ENCODE measurements at regions not wholly inside any gene's neighbourhood (a gene's known extent, or its start where the extent isn't known, plus 50 kb on each side); places are given as distances from the start of the nearest gene placed in this dataset.

- DNase-seq = no peak
These were observed 92.9 kb upstream of the RCN1 start for GRCh38 chr11:31997955-31998354.

DNA sequence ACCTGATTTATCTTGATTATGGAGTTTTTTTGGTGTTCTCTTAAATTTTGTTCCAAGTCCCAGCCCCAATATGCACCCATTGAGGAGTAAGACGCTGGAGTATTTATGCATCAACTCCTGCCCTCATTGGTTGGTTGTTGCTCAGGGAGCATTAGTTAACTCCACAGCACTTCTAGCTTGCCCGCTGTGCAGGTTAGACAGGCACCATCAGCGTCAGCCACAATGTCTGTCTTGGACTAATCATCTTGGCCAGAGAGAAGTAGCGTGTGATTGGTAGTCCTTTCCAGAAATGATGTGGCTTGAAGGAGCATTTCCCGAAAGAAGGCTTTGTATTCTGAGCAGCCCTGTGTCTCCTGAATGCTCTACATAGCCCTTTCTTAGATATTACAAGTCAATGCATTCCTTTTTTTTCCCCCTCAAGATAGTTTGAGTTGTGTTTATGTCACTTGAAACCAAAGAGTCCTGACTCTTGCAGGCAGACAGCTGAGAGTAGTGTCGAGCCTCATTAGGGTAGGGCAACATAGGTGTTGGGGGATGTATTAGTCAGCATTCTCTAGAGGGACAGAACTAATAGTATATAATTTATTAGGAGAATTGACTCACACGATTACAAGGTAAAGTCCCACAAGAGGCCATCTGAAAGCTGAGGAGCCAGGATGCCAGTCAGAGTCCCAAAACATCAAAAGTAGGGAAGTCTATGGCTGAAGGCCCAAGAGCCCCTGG lies 94.6 kb upstream of the RCN1 start:
- DNase-seq = no peak

GRCh38 chr11:31995525-31996094 lies 95.3 kb upstream of the RCN1 start:
- DNase-seq = no peak

GRCh38 chr11:31995032-31995431 lies 95.8 kb upstream of the RCN1 start:
- DNase-seq = no peak

- DNase-seq = no peak
These were observed 103.5 kb upstream of the RCN1 start for GRCh38 chr11:31987118-31988005.

- no peak for DNase-seq
These were observed 104.5 kb upstream of the RCN1 start for GRCh38 chr11:31986201-31986889.

DNA sequence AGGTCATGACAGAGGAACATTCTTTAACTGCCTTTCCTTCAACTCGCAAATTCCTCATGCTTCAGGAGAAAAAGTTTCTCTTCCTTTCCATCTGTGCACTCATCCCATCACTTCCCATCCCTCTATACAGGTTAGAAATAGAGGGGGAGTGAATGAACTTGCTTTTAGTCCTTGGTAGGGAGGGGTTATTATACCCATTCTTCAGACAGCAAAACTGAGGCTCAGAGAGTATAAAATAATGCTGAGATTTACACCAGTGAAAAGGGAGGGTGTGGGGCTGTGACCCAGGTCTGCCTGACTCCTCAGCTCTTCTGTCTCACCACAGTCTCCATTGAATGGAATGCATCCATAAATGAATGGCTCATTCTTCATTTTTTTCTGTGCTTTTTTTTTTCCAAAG lies 109.4 kb upstream of the RCN1 start:
- DNase-seq = no peak

GRCh38 chr11:31977343-31977742 lies 113.5 kb upstream of the RCN1 start:
- DNase-seq = no peak

GRCh38 chr11:31974366-31975136 lies 116.3 kb upstream of the RCN1 start:
- peak in 1 of 2 experiments; percentile 19 for DNase-seq

GRCh38 chr11:31973172-31973571 lies 117.7 kb upstream of the RCN1 start:
- no peak for DNase-seq

DNA sequence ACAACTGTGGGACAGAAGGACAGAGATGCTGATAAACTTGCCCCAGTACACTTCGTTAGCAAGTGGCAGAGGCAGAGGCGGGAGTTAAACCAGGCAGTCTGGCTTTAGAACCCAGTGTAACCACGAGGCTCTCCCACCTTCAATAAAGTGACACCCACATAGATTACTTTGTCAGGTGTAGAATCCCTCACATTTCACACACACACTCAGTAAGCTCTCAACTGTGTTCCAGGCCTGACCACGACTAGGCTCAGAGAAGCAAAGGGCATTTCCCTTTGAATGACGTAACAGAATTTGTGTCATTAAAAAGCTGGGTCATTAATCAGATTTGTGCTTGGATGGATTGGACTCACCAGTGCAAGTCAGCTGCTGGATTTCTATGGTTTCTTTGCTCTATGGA lies 118.3 kb upstream of the RCN1 start:
- no peak for DNase-seq

DNA sequence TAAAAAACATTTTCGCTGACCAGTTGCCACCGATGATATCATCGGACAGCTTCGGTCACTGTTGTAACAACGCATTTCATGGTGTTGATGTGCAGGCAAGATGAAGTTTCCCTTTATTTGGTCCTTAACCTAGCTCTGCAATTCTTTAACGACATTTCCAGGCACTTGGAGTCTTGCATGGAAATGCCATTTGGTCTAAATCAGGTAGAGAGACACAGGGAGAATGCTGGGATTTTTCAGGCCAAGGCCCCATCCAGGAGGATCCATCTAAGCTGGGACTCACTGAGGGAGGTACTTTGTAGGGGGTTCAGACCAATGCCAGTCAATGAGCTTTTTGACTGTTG lies 121.5 kb upstream of the RCN1 start:
- no peak for DNase-seq

GRCh38 chr11:31968461-31969358 lies 122.2 kb upstream of the RCN1 start:
- no peak for DNase-seq

- no peak for DNase-seq
These were observed 123.3 kb upstream of the RCN1 start for GRCh38 chr11:31967404-31968130.

- no peak for DNase-seq
These were observed 124.0 kb upstream of the RCN1 start for GRCh38 chr11:31966846-31967245.

- DNase-seq = no peak
These were observed 126.7 kb upstream of the RCN1 start for GRCh38 chr11:31964181-31964580.

- no peak for DNase-seq
These were observed 130.7 kb upstream of the RCN1 start for GRCh38 chr11:31960126-31960525.

- DNase-seq = no peak
These were observed 131.2 kb upstream of the RCN1 start for GRCh38 chr11:31959716-31960115.

- peak in 1 of 2 experiments; percentile 19 for DNase-seq
These were observed 132.7 kb upstream of the RCN1 start for GRCh38 chr11:31958076-31958735.

DNA sequence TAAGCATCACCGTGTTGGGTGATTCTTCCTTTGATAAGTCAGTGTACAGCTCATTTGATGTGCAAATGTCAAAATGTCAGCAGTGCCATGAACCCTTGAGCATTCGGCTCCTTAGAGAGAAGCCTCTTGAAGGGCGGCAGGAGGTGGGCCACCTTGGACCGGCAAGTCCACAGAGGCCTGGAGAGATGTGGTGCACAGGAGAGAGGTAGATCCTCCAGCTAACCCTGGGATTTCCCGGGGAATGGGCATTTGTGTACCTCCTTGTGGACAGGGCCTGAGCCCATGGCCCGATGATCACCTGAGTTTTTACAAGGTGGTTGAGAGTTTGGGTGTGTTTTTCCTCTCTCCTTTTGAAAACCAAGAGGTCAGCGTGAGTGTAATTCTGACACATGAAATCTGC lies 133.2 kb upstream of the RCN1 start:
- no peak for DNase-seq

All from SW 1271 (cell line).